Panc1 (cell line): ENCODE measurements at regions not wholly inside any gene's neighbourhood (a gene's known extent, or its start where the extent isn't known, plus 50 kb on each side); places are given as distances from the start of the nearest gene placed in this dataset.

ENCODE experiments used
- ATAC-seq: fragments of 200-7000 bp; cut with Tn5 transposase; 2 replicates; pipeline ENCODE4 v1.9.1; 2020; ENCODE audit warnings: mild to moderate bottlenecking, moderate library complexity
- BruUV-seq: library from RNA; stranded (reverse); fragments of 400-500 nt; replicated peaks from 2 replicates; lab custom pipeline; 2021; lab: Mats Ljungman, UMichigan
- CTCF ChIA-PET: fragments of 300-600 bp; sonication (Branson Sonifier 250); formaldehyde crosslinking; loops from one replicate; lab custom pipeline; 2022; ENCODE audit warnings: antibody characterized with exemption; lab: Charles Lee
- POLR2A ChIA-PET: fragments of 300-600 bp; sonication (Branson Sonifier 250); formaldehyde crosslinking; loops from one replicate; lab custom pipeline; 2022; ENCODE audit warnings: antibody characterized with exemption; lab: Charles Lee
- DNase-seq: peaks from one replicate; pipeline ENCODE4 v3.0.0-alpha.2; 2010; ENCODE audit warnings: low read depth, low spot score
- H3K27ac ChIP-seq: 2 replicates; pipeline ENCODE4 v1.5.1; 2011; ENCODE audit warnings: mild to moderate bottlenecking, low read length, inconsistent platforms
- H3K27me3 ChIP-seq: fragments of 200-500 bp; sonication (Bioruptor generic); 2 replicates; pipeline ENCODE4 v1.6.0; 2014; ENCODE audit warnings: low read length, inconsistent platforms; ENCODE audit not compliant: control insufficient read depth, insufficient read depth
- H3K36me3 ChIP-seq: fragments of 200-500 bp; sonication (Bioruptor generic); 2 replicates; pipeline ENCODE4 v1.5.1; 2014; ENCODE audit warnings: inconsistent platforms, mild to moderate bottlenecking, low read length, moderate library complexity; ENCODE audit not compliant: control insufficient read depth, insufficient read depth
- H3K4me1 ChIP-seq: 2 replicates; pipeline ENCODE4 v1.5.1; 2011; ENCODE audit warnings: inconsistent platforms, mild to moderate bottlenecking, low read length, moderate library complexity; ENCODE audit not compliant: control insufficient read depth, insufficient read depth
- H3K4me3 ChIP-seq, 2 experiments: 2 replicates each; pipeline ENCODE4 v1.5.1; 2011 to 2012; ENCODE audit warnings: low read depth in 2 of 2, low read length in 2 of 2, mild to moderate bottlenecking in 2 of 2, inconsistent platforms in 1 of 2, moderate library complexity in 1 of 2
- H3K9me3 ChIP-seq: fragments of 200-500 bp; sonication (Bioruptor generic); 2 replicates; pipeline ENCODE4 v1.5.1; 2014; ENCODE audit warnings: low read depth, mild to moderate bottlenecking, inconsistent platforms, low read length, moderate library complexity; ENCODE audit not compliant: control insufficient read depth, insufficient read depth
- POLR2AphosphoS5 ChIP-seq: IDR thresholded peaks from 2 replicates; pipeline ENCODE4 v1.6.1; 2012; ENCODE audit warnings: mild to moderate bottlenecking, low read depth, low read length, moderate library complexity
- SIN3A ChIP-seq: IDR thresholded peaks from 2 replicates; pipeline ENCODE4 v1.6.1; 2012; ENCODE audit warnings: low read depth, mild to moderate bottlenecking, low read length, moderate library complexity, borderline replicate concordance; ENCODE audit not compliant: insufficient read depth
- TCF7L2 ChIP-seq: IDR thresholded peaks from 2 replicates; pipeline ENCODE4 v1.6.1; 2011; ENCODE audit warnings: mild to moderate bottlenecking, low read depth, low read length, inconsistent platforms
- in situ Hi-C: cut with HindIII; loops from 2 replicates; pipeline ENCODE4 v1.10.0; 2016; ENCODE audit warnings: low sequenced_read_pairs, low pct_unique_long_range_greater_than_20kb
- intact Hi-C: fragments of 100-400 bp; cut with micrococcal nuclease; formaldehyde crosslinking; loops from one replicate; pipeline ENCODE4 v1.10.0; 2022; ENCODE audit not compliant: unreplicated experiment
- TF ChIP-seq, protein P1 (sequence below): fragments of 450-650 bp; IDR thresholded peaks from 2 replicates; pipeline ENCODE4 v1.5.1; 2017; ENCODE audit warnings: mild to moderate bottlenecking
- TF ChIP-seq, protein P2 (sequence below), 2 experiments: IDR thresholded peaks; 2 replicates each; pipeline ENCODE4 v1.6.1; 2011 to 2012; ENCODE audit warnings: low read depth in 2 of 2, control low read depth in 1 of 2, low read length in 1 of 2, mild to moderate bottlenecking in 1 of 2, moderate library complexity in 1 of 2; ENCODE audit not compliant: insufficient read depth in 1 of 2

DNA sequence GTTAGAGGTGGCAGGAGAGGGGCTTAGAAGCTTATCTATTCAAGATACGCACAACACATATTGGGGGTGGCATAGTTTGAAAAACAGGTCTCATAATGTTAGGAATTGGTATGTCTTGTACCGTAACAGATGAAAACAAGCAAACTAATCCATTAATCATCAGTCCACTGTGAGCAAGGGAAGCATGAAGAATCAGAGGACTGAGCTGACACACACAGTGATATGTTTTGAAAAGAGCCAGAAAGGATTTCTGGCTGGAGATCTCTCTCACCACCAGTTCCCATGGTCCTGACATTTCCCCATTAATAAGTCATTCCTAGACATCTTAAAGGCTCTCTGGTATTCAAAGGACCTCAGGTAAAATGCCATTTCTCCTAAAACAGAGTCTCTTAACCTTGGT, 158.8 kb upstream of the PHACTR1 start:
- in situ Hi-C loops, result no loop called here
- Histone ChIP-seq H3K9me3 (peaks cover 3% of the 10 kb centered on the region; the same call in 1 of the 2 replicates), H3K27me3 (no peaks in the 10 kb centered on the region), H3K27ac (no peak overlapping the region), H3K36me3 (no peaks in the 10 kb centered on the region), H3K4me1 (no peaks in the 10 kb centered on the region), H3K4me3 (no peak overlapping the region)
- no TSS peak for BruUV-seq
- no peak for ATAC-seq
- no peak for DNase-seq
- intact Hi-C loops, result no loop called here
- TF ChIP-seq, protein P1, sequence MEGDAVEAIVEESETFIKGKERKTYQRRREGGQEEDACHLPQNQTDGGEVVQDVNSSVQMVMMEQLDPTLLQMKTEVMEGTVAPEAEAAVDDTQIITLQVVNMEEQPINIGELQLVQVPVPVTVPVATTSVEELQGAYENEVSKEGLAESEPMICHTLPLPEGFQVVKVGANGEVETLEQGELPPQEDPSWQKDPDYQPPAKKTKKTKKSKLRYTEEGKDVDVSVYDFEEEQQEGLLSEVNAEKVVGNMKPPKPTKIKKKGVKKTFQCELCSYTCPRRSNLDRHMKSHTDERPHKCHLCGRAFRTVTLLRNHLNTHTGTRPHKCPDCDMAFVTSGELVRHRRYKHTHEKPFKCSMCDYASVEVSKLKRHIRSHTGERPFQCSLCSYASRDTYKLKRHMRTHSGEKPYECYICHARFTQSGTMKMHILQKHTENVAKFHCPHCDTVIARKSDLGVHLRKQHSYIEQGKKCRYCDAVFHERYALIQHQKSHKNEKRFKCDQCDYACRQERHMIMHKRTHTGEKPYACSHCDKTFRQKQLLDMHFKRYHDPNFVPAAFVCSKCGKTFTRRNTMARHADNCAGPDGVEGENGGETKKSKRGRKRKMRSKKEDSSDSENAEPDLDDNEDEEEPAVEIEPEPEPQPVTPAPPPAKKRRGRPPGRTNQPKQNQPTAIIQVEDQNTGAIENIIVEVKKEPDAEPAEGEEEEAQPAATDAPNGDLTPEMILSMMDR, result no peak
- ChIA-PET CTCF (no interaction called here), POLR2A (no interaction called here)

DNA sequence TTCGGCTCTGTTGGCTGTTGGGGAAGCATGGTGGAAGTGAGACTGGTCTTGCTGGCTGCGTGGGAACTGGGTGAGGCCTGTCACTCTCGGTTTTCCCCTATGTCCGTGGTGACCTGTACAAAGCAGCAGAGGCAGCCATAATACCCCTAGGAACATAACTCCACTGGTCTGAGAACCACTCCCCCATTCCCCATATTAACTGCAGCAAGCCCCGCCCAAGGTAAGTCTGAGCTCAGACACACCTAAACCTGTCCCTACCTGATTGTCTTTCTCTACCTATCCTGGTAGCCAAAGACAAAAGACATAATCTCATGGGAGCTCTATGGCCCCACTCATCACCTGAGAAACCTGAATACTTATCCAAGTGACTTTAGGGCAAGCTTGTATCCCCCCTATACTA, 156.3 kb upstream of the PHACTR1 start:
- Histone ChIP-seq H3K27ac (no peak overlapping the region; the same call in 1 of the 2 replicates), H3K4me1 (no peaks in the 10 kb centered on the region), H3K36me3 (no peaks in the 10 kb centered on the region), H3K9me3 (peaks cover 3% of the 10 kb centered on the region; the same call in 1 of the 2 replicates), H3K27me3 (no peaks in the 10 kb centered on the region), H3K4me3 (no peak overlapping the region)
- ChIA-PET CTCF (no interaction called here), POLR2A (no interaction called here)
- intact Hi-C loops, result no loop called here
- TF ChIP-seq POLR2AphosphoS5, result no peak
- TF ChIP-seq, protein P2, sequence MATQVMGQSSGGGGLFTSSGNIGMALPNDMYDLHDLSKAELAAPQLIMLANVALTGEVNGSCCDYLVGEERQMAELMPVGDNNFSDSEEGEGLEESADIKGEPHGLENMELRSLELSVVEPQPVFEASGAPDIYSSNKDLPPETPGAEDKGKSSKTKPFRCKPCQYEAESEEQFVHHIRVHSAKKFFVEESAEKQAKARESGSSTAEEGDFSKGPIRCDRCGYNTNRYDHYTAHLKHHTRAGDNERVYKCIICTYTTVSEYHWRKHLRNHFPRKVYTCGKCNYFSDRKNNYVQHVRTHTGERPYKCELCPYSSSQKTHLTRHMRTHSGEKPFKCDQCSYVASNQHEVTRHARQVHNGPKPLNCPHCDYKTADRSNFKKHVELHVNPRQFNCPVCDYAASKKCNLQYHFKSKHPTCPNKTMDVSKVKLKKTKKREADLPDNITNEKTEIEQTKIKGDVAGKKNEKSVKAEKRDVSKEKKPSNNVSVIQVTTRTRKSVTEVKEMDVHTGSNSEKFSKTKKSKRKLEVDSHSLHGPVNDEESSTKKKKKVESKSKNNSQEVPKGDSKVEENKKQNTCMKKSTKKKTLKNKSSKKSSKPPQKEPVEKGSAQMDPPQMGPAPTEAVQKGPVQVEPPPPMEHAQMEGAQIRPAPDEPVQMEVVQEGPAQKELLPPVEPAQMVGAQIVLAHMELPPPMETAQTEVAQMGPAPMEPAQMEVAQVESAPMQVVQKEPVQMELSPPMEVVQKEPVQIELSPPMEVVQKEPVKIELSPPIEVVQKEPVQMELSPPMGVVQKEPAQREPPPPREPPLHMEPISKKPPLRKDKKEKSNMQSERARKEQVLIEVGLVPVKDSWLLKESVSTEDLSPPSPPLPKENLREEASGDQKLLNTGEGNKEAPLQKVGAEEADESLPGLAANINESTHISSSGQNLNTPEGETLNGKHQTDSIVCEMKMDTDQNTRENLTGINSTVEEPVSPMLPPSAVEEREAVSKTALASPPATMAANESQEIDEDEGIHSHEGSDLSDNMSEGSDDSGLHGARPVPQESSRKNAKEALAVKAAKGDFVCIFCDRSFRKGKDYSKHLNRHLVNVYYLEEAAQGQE (IDR thresholded peaks at IDR 0.05; ENCODE audit: insufficient read depth in 1 of 2, low read depth in 2 of 2, low read length in 1 of 2), result no peak
- TF ChIP-seq, protein P1, result no peak
- TF ChIP-seq SIN3A, result no peak
- no peak for TF ChIP-seq TCF7L2
- in situ Hi-C loops, result no loop called here
- ATAC-seq, result no peak
- DNase-seq, result no peak
- no TSS peak for BruUV-seq
